Tongue (tissue), 1 donor: ENCODE measurements at regions not wholly inside any gene's neighbourhood (a gene's known extent, or its start where the extent isn't known, plus 50 kb on each side); places are given as distances from the start of the nearest gene placed in this dataset.

Source experiments
- DNase-seq: peaks from one replicate; pipeline ENCODE4 v3.0.0-alpha.2; 2015

DNA sequence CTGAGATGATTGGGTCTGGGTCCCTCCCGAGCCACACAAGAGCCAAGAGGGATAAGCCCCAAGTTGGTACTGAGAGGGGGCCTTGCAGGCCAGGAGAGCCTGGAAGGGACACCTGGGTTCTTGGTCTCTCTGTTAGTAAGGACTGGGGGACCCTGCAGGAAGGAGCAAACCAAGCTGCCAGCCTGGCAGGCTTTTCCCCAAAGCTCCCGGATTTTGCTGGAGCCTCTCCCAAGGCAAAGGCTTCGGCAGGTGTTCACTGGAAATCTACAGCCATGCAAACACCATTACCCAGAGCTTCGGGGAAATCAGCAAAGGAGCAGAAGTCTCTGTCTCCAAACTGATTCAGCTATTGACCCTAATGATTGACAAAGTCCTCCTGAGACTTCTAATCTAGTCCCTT, 527.9 kb downstream of the BUD13 start:
- DNase-seq = no peak

DNA sequence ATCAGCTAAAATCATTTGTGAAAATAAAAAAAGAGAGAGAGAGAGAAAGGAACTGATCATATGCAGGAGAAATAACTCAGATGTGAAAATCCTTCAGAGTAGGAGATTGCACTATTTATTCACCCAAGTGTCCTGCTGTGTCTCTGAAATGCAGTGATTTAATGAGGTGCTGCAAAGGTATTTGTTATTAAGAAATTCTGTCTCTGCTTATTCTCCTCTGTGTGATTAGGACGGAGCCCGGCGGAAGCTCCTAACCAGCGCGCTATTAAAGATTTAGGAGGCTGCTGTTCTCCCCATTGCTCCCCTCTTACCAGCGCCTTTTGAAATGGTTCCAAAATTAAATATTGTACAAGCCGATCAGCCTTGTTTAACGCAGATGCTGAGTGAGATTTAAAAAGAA, 528.3 kb downstream of the BUD13 start:
- DNase-seq = no peak

DNA sequence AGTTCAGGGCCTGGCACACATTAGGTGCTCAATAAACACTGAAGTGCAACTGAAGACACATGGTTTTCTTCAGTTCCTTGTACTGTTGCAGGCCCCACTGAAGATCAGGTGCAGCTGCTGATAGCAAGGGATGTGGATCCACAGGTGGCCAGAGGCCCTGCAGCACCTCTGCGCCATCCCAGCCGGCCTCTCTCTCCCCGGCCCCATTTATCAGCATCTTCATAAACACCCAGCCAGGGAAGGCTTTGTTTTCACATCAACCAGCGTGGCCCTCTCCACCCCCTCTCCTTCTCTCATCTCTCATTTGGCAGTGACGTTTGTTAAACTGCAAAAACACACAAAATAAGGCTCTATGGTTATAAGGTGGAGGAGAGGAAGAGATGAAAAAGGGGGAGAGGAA, 528.8 kb downstream of the BUD13 start:
- no peak for DNase-seq

DNA sequence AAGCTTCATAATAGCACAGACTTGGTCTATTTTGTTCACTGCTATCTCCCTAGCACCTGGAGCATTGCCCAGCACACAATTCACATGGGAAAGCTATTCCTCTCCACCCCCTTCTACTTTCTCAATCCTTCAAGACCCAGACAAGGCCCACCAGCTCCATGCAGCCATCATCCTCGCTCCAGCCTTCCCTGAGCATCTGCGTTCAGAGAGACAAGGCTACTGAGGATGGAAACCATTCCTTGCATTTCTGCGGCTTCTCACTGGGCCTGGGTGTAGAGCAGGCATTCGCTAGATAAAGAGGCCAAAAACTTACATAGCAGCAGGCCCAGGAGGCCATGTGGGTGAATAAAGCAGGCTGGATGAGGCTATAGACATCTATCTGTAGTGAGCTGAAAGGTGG, 530.8 kb downstream of the BUD13 start:
- no peak for DNase-seq

DNA sequence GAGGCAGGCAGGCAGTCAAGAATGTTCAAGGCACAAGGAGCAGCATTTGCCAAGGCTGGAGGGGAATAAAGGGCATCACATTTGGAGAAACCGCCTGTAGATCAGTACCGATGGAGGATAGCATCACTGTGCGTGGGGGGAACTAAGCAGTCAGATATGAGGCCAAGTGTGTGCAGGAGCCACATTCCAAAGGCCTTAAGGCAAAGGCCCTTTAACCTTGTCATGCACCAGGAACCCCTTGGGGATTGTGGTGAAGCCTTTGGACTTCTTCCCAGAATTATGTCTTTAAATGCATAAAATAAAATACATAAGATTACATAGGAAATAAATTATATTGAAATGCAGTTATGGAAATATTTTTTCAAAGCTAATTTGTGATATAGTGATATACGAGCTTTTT, 532.1 kb downstream of the BUD13 start:
- DNase-seq = no peak

- DNase-seq = no peak
Measured at GRCh38 chr11:116239247-116239646, 533.5 kb downstream of the BUD13 start.

GRCh38 chr11:116234989-116235568, 537.7 kb downstream of the BUD13 start:
- DNase-seq = no peak

DNA sequence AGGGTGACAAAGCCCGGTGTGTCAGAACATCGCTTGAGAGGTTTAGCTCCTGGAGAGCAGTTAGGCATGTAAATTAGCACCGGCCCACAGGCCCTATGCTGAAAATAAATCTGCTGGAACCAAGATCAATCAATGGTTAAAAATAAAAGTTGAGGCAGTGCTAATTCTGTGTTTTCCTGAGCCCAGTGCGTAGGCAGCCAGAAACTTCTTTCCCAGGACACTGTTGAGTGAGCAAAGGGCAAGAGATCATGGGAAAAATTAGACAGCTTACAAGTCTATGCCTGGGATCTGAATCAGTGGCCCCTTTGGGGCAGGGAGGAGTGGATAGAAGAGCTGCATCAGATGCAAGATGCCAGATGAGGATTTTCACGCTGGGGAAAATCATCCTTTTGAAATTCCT, 539.2 kb downstream of the BUD13 start:
- peak; percentile 46 for DNase-seq

DNA sequence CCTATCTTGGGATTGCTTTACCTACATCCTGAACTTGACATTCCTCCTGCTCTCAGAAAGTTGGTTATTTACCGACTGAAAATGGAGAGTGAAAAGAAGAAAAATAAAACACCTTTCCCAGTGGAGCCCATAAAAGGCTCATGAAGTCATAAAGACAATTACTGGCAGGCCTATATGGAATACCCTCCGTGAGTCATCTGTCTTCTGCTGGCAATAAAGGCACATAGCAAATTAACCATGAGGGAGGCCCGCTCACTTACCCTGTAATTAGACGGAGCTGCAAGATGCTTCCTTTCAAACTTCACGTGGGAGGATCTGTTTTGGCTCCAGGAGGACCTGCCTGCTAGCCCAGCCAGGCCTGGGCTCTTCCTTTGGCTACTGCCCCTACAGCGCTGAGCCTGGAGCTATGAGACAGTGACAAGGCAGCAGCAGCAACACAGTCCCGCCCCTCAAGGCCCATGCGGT, 540.4 kb downstream of the BUD13 start:
- DNase-seq = no peak

- no peak for DNase-seq
Measured at GRCh38 chr11:116231543-116231942, 541.2 kb downstream of the BUD13 start.

DNA sequence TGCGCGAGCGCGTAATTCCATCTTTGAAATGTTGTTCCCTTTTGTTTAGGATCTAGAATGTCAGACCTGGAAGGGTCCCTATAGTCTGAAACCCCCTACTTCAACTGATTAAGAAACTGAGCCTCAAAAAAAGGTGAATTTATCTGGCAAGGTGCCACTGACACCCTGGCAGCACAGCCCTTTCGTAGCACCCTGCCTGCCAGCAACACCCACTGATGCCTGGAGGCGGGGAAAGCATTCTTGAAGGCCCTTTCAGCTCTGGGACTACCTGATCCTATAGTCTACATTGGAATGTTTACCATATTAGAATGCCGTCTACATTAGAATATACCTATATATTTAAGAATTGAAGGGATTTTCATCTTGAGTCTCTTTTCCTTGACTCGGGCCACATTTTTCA, 542.3 kb downstream of the BUD13 start:
- DNase-seq = no peak

DNA sequence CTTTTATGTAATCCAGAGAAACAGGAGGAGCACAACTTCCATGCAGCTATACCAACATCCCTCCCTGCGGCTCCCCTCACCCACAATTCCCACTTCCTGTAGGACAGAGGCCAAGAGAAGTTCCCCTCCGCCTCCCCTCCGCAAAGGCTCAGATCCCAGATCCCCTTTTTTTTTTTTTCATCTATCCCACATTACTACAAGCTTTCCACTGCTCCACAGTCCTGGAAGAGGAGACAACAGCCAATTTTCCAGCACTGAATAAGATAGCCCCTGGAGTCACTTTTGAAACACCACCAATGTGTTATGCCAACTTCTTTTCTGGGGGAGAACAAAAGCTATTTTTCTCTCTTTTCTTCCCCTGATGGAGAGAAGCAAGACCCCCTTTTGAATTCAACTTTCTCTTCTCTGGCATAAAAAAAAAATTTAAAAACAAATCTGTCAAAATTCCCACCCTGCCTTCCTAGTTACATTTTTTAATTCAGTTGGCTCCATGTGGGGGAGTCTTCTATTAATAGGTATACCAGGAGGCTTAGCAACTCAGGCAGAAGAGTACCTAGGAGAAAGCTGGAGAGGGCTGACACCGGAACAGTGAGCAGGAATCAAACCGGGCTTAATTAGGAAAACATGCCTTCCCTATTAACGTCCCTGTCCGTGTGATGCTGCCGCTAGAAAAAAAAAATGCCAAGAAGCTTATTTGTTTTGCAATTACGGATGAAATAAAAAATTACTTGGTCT, 543.4 kb downstream of the BUD13 start:
- peak; percentile 25 for DNase-seq

DNA sequence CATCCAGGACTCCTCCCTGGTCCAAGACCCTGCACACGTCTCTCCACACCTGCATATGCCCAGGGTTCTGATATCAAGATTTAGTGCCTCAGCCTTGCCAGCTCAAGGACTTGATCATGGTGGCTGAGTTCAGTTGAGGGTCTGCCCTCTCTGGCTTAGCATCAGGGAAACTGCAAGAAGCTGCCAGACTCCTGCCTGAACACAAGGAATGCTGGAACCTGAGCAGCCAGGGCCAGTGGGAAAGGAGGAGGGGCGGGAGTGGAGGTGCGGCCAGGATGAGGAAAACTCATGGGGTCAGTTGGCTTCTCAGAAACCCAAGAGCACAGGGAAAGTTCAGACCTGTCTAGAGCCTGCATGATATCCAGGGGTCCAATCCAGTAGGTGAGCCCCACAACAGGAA, 546.1 kb downstream of the BUD13 start:
- no peak for DNase-seq

GRCh38 chr11:116225784-116226585, 546.8 kb downstream of the BUD13 start:
- peak; percentile 32 for DNase-seq

- no peak for DNase-seq
Measured at GRCh38 chr11:116225236-116225635, 547.6 kb downstream of the BUD13 start.

GRCh38 chr11:116224889-116225200, 547.9 kb downstream of the BUD13 start:
- DNase-seq = no peak

DNA sequence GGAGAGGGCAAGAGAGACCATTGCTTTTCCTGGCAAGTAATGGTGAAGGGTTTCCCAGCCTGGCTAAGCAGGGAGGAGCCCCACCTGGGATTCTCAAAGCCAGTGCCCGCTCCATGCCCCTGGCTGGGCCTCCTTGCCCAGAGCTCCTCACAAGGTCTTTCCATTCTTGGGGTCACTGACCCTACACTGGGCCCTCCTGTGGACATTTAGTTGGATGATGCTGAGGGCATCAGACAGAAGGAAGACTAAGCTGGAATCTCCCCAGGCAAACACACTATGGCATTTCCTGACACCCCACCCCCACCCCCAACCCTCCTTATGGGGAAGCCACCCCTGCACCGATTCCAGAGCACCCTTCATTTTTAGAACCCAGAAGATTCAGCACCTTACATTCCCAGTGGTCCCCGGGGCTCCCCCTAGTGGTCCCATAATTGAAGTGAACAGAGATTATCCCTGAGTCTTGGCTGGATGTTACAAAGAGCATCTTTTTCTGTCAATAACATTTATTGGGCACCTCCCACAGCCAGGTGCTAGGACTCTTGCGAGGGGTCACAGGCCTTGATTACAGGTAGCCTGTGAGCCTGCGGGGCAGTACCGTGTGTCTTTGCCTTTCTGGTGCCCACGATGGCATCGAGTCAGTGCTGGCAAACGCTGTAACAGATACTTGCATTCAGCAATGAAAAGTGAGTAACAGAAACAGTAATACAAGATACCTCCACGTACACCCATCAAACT, 548.5 kb downstream of the BUD13 start:
- DNase-seq = peak; percentile 71

DNA sequence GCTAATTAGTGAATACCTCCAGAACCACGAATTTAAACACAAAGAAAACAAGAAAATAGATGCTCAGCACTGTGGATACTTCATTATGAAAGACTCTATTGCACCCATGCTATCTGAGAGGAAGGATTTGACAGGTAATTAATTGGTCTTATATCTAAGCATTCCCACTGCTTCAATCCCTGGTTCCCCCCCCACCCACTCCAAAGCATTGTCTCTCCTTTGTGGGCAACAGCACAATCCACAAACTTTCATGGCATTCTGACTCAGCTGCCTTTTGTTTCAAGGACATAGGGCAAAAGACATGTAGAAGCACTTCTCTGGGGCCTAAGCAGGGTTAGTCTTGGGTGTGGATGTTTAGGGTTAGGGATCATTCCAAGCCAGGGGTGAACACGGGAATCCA, 551.4 kb downstream of the BUD13 start:
- DNase-seq = no peak

GRCh38 chr11:116219171-116219635, 553.6 kb downstream of the BUD13 start:
- peak; percentile 58 for DNase-seq

GRCh38 chr11:116217441-116217840, 555.3 kb downstream of the BUD13 start:
- DNase-seq = peak; percentile 69

- DNase-seq = peak; percentile 53
Measured at GRCh38 chr11:116217006-116217405, 555.8 kb downstream of the BUD13 start.

- no peak for DNase-seq
Measured at GRCh38 chr11:116215471-116216113, 557.2 kb downstream of the BUD13 start.
